ENCODE measurements at regions not wholly inside any gene's neighbourhood (a gene's known extent, or its start where the extent isn't known, plus 50 kb on each side); places are given as distances from the start of the nearest gene placed in this dataset.
A peak's percentile ranks its signal among the peaks of the same experiment; 100 is the strongest.

DNA sequence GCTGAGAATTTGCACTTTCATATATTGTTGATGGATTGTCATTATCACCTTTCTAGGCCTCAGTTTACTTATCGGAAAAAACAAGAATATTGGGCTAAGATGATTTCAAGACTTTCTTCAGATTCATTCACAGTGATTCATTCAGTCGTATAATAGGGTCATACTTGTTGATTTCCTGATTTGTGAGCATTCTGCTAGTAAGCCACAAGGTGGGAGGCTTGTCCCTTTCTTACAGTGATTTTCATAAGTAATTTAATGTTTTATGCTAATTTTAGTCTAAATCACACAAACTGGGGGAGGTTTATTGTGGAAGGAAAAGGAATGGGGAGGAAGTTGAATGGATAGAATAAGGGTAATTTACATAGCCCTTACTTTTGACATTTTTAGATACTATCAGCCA is 126.8 kb upstream of the GOLGA6L4 start (continued):
- TF ChIP-seq USF1 (IDR thresholded peaks at IDR 0.05; ENCODE audit: borderline replicate concordance, low read depth) (no peak), IRF3 (IDR thresholded peaks at IDR 0.05; ENCODE audit: low read depth, low read length) (no peak), YY1 (IDR thresholded peaks at IDR 0.05; ENCODE audit: low read depth) (no peak)

GRCh38 chr15:84111575-84111974 is 124.0 kb upstream of the GOLGA6L4 start:
- Histone ChIP-seq H3K4me1 (ENCODE audit: control insufficient read depth in 1 of 2, insufficient read depth in 2 of 2, low read depth in 1 of 2, low read length in 1 of 2) (no peaks in the 10 kb centered on the region; a peak in 1 of 4 replicates), H3K27me3 (ENCODE audit: insufficient read depth) (no peaks in the 10 kb centered on the region), H4K20me1 (ENCODE audit: insufficient read depth) (no peaks in the 10 kb centered on the region), H3K9me2 (no peaks in the 10 kb centered on the region), H3K9me3 (no peaks in the 10 kb centered on the region), H3K27ac (ENCODE audit: low read depth in 2 of 2, low read length in 1 of 2) (peak overlapping the region in 1 of 2 experiments; percentile 58; a peak in 1 of 4 replicates), H3K36me3 (replicated peaks in 1 of 2; ENCODE audit: control insufficient read depth in 1 of 2, insufficient read depth in 2 of 2, low read length in 1 of 2) (no peaks in the 10 kb centered on the region), H2AFZ (ENCODE audit: low read depth) (no peak overlapping the region), H3K4me3 (ENCODE audit: low read depth in 2 of 2, low read length in 1 of 2) (no peak overlapping the region), H3F3A (replicated peaks; ENCODE audit: insufficient read depth) (peaks cover 3% of the 10 kb centered on the region), H3K9ac (no peak overlapping the region), H3K4me2 (no peak overlapping the region; the same call in 1 of the 2 replicates), H3K79me2 (ENCODE audit: insufficient read depth) (no peaks in the 10 kb centered on the region)
- CTCF ChIA-PET = no interaction called here
- no peak for DNase-seq
- POLR2A ChIA-PET = no interaction called here
- whole genome bisulfite sequencing (ENCODE audit: low lambda C conversion rate) = 93% methylated on average over 2 of the region's 2 CpGs
- TF ChIP-seq SMC3 (IDR thresholded peaks at IDR 0.05; ENCODE audit: low read depth, low read length) (no peak), TCF12 (IDR thresholded peaks at IDR 0.05) (no peak), CTCF (IDR thresholded peaks at IDR 0.05) (no peak), NRF1 (IDR thresholded peaks at IDR 0.05; ENCODE audit: low read depth, low read length) (no peak), MEF2A (IDR thresholded peaks at IDR 0.05; ENCODE audit: borderline replicate concordance, low read depth) (no peak), RFX5 (IDR thresholded peaks at IDR 0.05; ENCODE audit: low read length) (no peak), SIN3A (IDR thresholded peaks at IDR 0.05; ENCODE audit: borderline replicate concordance, low read depth, low read length) (no peak), ELF1 (IDR thresholded peaks at IDR 0.05) (no peak), ZBTB33 (IDR thresholded peaks at IDR 0.05; ENCODE audit: borderline replicate concordance, low read depth) (no peak)
- TF ChIP-seq, protein P1, sequence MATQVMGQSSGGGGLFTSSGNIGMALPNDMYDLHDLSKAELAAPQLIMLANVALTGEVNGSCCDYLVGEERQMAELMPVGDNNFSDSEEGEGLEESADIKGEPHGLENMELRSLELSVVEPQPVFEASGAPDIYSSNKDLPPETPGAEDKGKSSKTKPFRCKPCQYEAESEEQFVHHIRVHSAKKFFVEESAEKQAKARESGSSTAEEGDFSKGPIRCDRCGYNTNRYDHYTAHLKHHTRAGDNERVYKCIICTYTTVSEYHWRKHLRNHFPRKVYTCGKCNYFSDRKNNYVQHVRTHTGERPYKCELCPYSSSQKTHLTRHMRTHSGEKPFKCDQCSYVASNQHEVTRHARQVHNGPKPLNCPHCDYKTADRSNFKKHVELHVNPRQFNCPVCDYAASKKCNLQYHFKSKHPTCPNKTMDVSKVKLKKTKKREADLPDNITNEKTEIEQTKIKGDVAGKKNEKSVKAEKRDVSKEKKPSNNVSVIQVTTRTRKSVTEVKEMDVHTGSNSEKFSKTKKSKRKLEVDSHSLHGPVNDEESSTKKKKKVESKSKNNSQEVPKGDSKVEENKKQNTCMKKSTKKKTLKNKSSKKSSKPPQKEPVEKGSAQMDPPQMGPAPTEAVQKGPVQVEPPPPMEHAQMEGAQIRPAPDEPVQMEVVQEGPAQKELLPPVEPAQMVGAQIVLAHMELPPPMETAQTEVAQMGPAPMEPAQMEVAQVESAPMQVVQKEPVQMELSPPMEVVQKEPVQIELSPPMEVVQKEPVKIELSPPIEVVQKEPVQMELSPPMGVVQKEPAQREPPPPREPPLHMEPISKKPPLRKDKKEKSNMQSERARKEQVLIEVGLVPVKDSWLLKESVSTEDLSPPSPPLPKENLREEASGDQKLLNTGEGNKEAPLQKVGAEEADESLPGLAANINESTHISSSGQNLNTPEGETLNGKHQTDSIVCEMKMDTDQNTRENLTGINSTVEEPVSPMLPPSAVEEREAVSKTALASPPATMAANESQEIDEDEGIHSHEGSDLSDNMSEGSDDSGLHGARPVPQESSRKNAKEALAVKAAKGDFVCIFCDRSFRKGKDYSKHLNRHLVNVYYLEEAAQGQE (IDR thresholded peaks at IDR 0.05; ENCODE audit: low read depth, low read length) = no peak
